A673 (cell line): ENCODE measurements at regions not wholly inside any gene's neighbourhood (a gene's known extent, or its start where the extent isn't known, plus 50 kb on each side); places are given as distances from the start of the nearest gene placed in this dataset.

Source experiments
- EZH2 ChIP-seq: fragments of 200-600 bp; sonication (generic); IDR thresholded peaks from 2 replicates; pipeline ENCODE4 v1.6.1; 2017; ENCODE audit warnings: borderline replicate concordance, low read depth, mild to moderate bottlenecking, mixed read lengths, antibody characterized with exemption, low read length; ENCODE audit not compliant: poor library complexity, severe bottlenecking
- TF ChIP-seq, protein P1 (sequence below): fragments of 300-800, 200-600 bp; sonication (generic); conservative IDR thresholded peaks from 2 replicates; pipeline ENCODE4 v1.5.1; 2017; ENCODE audit warnings: low read depth, mild to moderate bottlenecking, antibody characterized with exemption, low read length, moderate library complexity, mixed read lengths

- TF ChIP-seq, protein P1, sequence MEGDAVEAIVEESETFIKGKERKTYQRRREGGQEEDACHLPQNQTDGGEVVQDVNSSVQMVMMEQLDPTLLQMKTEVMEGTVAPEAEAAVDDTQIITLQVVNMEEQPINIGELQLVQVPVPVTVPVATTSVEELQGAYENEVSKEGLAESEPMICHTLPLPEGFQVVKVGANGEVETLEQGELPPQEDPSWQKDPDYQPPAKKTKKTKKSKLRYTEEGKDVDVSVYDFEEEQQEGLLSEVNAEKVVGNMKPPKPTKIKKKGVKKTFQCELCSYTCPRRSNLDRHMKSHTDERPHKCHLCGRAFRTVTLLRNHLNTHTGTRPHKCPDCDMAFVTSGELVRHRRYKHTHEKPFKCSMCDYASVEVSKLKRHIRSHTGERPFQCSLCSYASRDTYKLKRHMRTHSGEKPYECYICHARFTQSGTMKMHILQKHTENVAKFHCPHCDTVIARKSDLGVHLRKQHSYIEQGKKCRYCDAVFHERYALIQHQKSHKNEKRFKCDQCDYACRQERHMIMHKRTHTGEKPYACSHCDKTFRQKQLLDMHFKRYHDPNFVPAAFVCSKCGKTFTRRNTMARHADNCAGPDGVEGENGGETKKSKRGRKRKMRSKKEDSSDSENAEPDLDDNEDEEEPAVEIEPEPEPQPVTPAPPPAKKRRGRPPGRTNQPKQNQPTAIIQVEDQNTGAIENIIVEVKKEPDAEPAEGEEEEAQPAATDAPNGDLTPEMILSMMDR, result no peak
- no peak for TF ChIP-seq EZH2
Observed at GRCh38 chr6:21514288-21514687, 79.3 kb upstream of the SOX4 start.
